ENCODE measurements at regions not wholly inside any gene's neighbourhood (a gene's known extent, or its start where the extent isn't known, plus 50 kb on each side); places are given as distances from the start of the nearest gene placed in this dataset.

GRCh38 chr21:35108887-35109286 is 59.8 kb upstream of the RUNX1 start:
- intact Hi-C loops (cut with micrococcal nuclease) = no loop called here
- no peak overlapping the region for H3K27ac Mint-ChIP-seq (ENCODE audit: low read depth, unreplicated experiment)
- no peaks in the 10 kb centered on the region for H3K27me3 Mint-ChIP-seq (ENCODE audit: insufficient read depth, unreplicated experiment)

GRCh38 chr21:35107520-35107919 is 58.4 kb upstream of the RUNX1 start:
- no peak for TF ChIP-seq CTCF (IDR thresholded peaks at IDR 0.05; ENCODE audit: unreplicated experiment)
- H3K27me3 Mint-ChIP-seq (ENCODE audit: insufficient read depth, unreplicated experiment) = no peaks in the 10 kb centered on the region
- no TSS peak for BruUV-seq (replicated peaks)
- peak overlapping the region; percentile 7 for H3K27ac Mint-ChIP-seq (ENCODE audit: low read depth, unreplicated experiment)
- intact Hi-C loops (cut with micrococcal nuclease) = no loop called here
- H3K4me3 Mint-ChIP-seq (ENCODE audit: unreplicated experiment) = no peak overlapping the region
- no peak for DNase-seq (ENCODE audit: unreplicated experiment)
- CTCF ChIA-PET = no interaction called here
- POLR2A ChIA-PET = interaction anchor here (1.3 kb wide), 1 partner anchor 12 kb away, joined by 3 read pairs; no protein-coding TSS in a partner anchor
- H3K9me3 Mint-ChIP-seq (ENCODE audit: unreplicated experiment) = no peaks in the 10 kb centered on the region
- no peaks in the 10 kb centered on the region for H3K36me3 Mint-ChIP-seq (ENCODE audit: insufficient read depth, unreplicated experiment)
- H3K4me1 Mint-ChIP-seq (ENCODE audit: insufficient read depth, unreplicated experiment) = peaks cover 7% of the 10 kb centered on the region

More at GRCh38 chr21:35108887-35109286, 59.8 kb upstream of the RUNX1 start:
- Mint-ChIP-seq H3K9me3 (ENCODE audit: unreplicated experiment) (no peaks in the 10 kb centered on the region), H3K4me1 (ENCODE audit: insufficient read depth, unreplicated experiment) (peaks cover 7% of the 10 kb centered on the region), H3K4me3 (ENCODE audit: unreplicated experiment) (no peak overlapping the region), H3K36me3 (ENCODE audit: insufficient read depth, unreplicated experiment) (no peaks in the 10 kb centered on the region)
- TF ChIP-seq CTCF (IDR thresholded peaks at IDR 0.05; ENCODE audit: unreplicated experiment) = no peak
- no peak for DNase-seq (ENCODE audit: unreplicated experiment)
- ChIA-PET CTCF (no interaction called here), POLR2A (interaction anchor here (0.7 kb wide), 1 partner anchor 221 kb away, joined by 3 read pairs; no protein-coding TSS in a partner anchor)
- BruUV-seq (replicated peaks) = no TSS peak

- intact Hi-C loops (cut with micrococcal nuclease) = no loop called here
- no peak for TF ChIP-seq CTCF (IDR thresholded peaks at IDR 0.05; ENCODE audit: unreplicated experiment)
These were observed 57.2 kb upstream of the RUNX1 start for GRCh38 chr21:35106246-35106835.

GRCh38 chr21:35102488-35103371 is 53.6 kb upstream of the RUNX1 start:
- H3K4me3 Mint-ChIP-seq (ENCODE audit: unreplicated experiment) = no peak overlapping the region
- no peak overlapping the region for H3K27ac Mint-ChIP-seq (ENCODE audit: low read depth, unreplicated experiment)
- no peaks in the 10 kb centered on the region for H3K9me3 Mint-ChIP-seq (ENCODE audit: unreplicated experiment)
- TF ChIP-seq CTCF (IDR thresholded peaks at IDR 0.05; ENCODE audit: unreplicated experiment) = no peak
- H3K36me3 Mint-ChIP-seq (ENCODE audit: insufficient read depth, unreplicated experiment) = no peaks in the 10 kb centered on the region
- no TSS peak for BruUV-seq (replicated peaks)
- H3K27me3 Mint-ChIP-seq (ENCODE audit: insufficient read depth, unreplicated experiment) = no peaks in the 10 kb centered on the region
- intact Hi-C loops (cut with micrococcal nuclease) = no loop called here
- POLR2A ChIA-PET = no interaction called here
- no peaks in the 10 kb centered on the region for H3K4me1 Mint-ChIP-seq (ENCODE audit: insufficient read depth, unreplicated experiment)
- DNase-seq (ENCODE audit: unreplicated experiment) = no peak
- CTCF ChIA-PET = no interaction called here

More at GRCh38 chr21:35106246-35106835, 57.2 kb upstream of the RUNX1 start:
- Mint-ChIP-seq H3K27ac (ENCODE audit: low read depth, unreplicated experiment) (no peak overlapping the region), H3K4me1 (ENCODE audit: insufficient read depth, unreplicated experiment) (peaks cover 3% of the 10 kb centered on the region), H3K27me3 (ENCODE audit: insufficient read depth, unreplicated experiment) (no peaks in the 10 kb centered on the region), H3K9me3 (ENCODE audit: unreplicated experiment) (no peaks in the 10 kb centered on the region), H3K4me3 (ENCODE audit: unreplicated experiment) (no peak overlapping the region), H3K36me3 (ENCODE audit: insufficient read depth, unreplicated experiment) (no peaks in the 10 kb centered on the region)
- POLR2A ChIA-PET = interaction anchor here (1.3 kb wide), 1 partner anchor 13 kb away, joined by 3 read pairs; no protein-coding TSS in a partner anchor
- CTCF ChIA-PET = interaction anchor here (0.6 to 1.4 kb wide), 2 partner anchors 10 to 1823 kb away, joined by 3 to 5 read pairs; no protein-coding TSS in a partner anchor
- DNase-seq (ENCODE audit: unreplicated experiment) = no peak
- BruUV-seq (replicated peaks) = no TSS peak

Data from MCF 10A (cell line).